ENCODE measurements at regions not wholly inside any gene's neighbourhood (a gene's known extent, or its start where the extent isn't known, plus 50 kb on each side); places are given as distances from the start of the nearest gene placed in this dataset.

DNA sequence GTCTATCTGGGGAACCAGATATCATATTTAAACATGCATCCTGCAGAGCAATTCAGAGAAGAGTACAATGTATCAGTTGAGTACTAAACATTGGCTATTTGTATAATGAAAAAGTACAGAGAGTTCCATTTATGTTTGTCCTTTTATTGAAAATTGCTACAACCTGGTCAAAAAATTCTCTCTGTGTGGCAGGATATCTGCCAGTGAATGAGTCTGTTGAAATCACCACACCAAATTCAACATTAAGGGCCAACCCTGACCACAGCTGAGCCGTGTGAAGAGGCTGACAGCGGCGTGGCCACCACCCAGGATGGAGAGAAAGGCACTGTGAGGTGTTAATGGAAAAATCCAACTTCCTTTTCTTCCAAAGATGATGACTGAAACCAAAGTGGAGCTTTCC is 422.7 kb upstream of the PIK3R1 start:
- TF ChIP-seq EZH2 (IDR thresholded peaks at IDR 0.05; ENCODE audit: borderline replicate concordance, insufficient read depth, low read depth, low read length, poor library complexity, severe bottlenecking), result no peak
- TF ChIP-seq, protein P1, sequence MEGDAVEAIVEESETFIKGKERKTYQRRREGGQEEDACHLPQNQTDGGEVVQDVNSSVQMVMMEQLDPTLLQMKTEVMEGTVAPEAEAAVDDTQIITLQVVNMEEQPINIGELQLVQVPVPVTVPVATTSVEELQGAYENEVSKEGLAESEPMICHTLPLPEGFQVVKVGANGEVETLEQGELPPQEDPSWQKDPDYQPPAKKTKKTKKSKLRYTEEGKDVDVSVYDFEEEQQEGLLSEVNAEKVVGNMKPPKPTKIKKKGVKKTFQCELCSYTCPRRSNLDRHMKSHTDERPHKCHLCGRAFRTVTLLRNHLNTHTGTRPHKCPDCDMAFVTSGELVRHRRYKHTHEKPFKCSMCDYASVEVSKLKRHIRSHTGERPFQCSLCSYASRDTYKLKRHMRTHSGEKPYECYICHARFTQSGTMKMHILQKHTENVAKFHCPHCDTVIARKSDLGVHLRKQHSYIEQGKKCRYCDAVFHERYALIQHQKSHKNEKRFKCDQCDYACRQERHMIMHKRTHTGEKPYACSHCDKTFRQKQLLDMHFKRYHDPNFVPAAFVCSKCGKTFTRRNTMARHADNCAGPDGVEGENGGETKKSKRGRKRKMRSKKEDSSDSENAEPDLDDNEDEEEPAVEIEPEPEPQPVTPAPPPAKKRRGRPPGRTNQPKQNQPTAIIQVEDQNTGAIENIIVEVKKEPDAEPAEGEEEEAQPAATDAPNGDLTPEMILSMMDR (IDR thresholded peaks at IDR 0.05), result no peak

Measured in B cell (primary cell).